DND-41 (cell line): ENCODE measurements at regions not wholly inside any gene's neighbourhood (a gene's known extent, or its start where the extent isn't known, plus 50 kb on each side); places are given as distances from the start of the nearest gene placed in this dataset.

Experiments used
- CTCF ChIP-seq: IDR thresholded peaks from 2 replicates; pipeline ENCODE4 v1.5.1; 2012; ENCODE audit warnings: borderline replicate concordance, low read length, moderate library complexity, mild to moderate bottlenecking; ENCODE audit not compliant: poor library complexity, severe bottlenecking; ENCODE audit errors: extremely low read depth
- EZH2 ChIP-seq: IDR thresholded peaks from 3 replicates; pipeline ENCODE4 v1.6.1; 2012; ENCODE audit warnings: borderline replicate concordance, low read depth, mild to moderate bottlenecking, moderate library complexity, low read length, inconsistent platforms; ENCODE audit not compliant: severe bottlenecking

GRCh38 chr2:156165742-156166141 lies 166.8 kb downstream of the NR4A2 start:
- TF ChIP-seq CTCF (no peak), EZH2 (no peak)
